HCT116 (cell line): ENCODE measurements at regions not wholly inside any gene's neighbourhood (a gene's known extent, or its start where the extent isn't known, plus 50 kb on each side); places are given as distances from the start of the nearest gene placed in this dataset.

ENCODE experiments used
- ATAC-seq: fragments of 200-7000 bp; cut with Tn5 transposase; 2 replicates; pipeline ENCODE4 v1.9.1; 2020; ENCODE audit warnings: mild to moderate bottlenecking, moderate library complexity
- BruUV-seq: library from RNA; stranded (reverse); fragments of 400-500 nt; replicated peaks from 2 replicates; lab custom pipeline; 2021; lab: Mats Ljungman, UMichigan
- CTCF ChIA-PET: fragments of 300-600 bp; sonication (Branson Sonifier 250); formaldehyde crosslinking; loops from one replicate; lab custom pipeline; 2021; ENCODE audit warnings: antibody characterized with exemption; lab: Charles Lee
- POLR2A ChIA-PET: fragments of 300-600, 350-600 bp; sonication (Branson Sonifier 250); formaldehyde crosslinking; loops from one replicate; lab custom pipeline; 2021; ENCODE audit warnings: antibody characterized with exemption; lab: Charles Lee
- RAD21 ChIA-PET, 2 experiments: fragments of 300-600 bp; sonication (Branson Sonifier 250); formaldehyde crosslinking; loops; one replicate each; lab custom pipeline; 2023; ENCODE audit warnings: low total read pairs in 2 of 2; ENCODE audit not compliant: uncharacterized antibody in 2 of 2, unreplicated experiment in 2 of 2, low non-redundant PET in 1 of 2; lab: Charles Lee
- DNase-seq: peaks from one replicate; pipeline ENCODE4 v3.0.0-alpha.2; 2010; ENCODE audit warnings: low read depth, low spot score
- H2AFZ ChIP-seq: fragments of 200-600 bp; shearing (Covaris generic), sonication (generic); 2 replicates; pipeline ENCODE4 v1.6.1; 2017; ENCODE audit warnings: low read depth, mixed run types, mixed read lengths, antibody characterized with exemption, low read length; ENCODE audit not compliant: poor library complexity, severe bottlenecking
- H3K27ac ChIP-seq: 2 replicates; pipeline ENCODE4 v1.5.1; 2012; ENCODE audit warnings: low read depth, low read length
- H3K27me3 ChIP-seq: fragments of 200-600 bp; sonication (generic); 2 replicates; pipeline ENCODE4 v1.6.1; 2016; ENCODE audit warnings: mixed run types, low read length, mixed read lengths; ENCODE audit not compliant: insufficient read depth
- H3K36me3 ChIP-seq, 2 experiments: fragments of 200-500 bp in 1 of 2; fragments of 200-600 bp in 1 of 2; sonication (Bioruptor generic) in 1 of 2; sonication (generic) in 1 of 2; 2 replicates each; pipeline versions ENCODE4 v1.5.1 to v1.6.1; 2014 to 2016; ENCODE audit warnings: low read length in 2 of 2, inconsistent platforms in 1 of 2, mixed read lengths in 1 of 2, mixed run types in 1 of 2; ENCODE audit not compliant: insufficient read depth in 2 of 2, control insufficient read depth in 1 of 2
- H3K4me1 ChIP-seq, 2 experiments: fragments of 200-600 bp in 1 of 2; sonication (generic) in 1 of 2; 2 replicates each; pipeline versions ENCODE4 v1.5.1 to v1.6.1; 2012 to 2017; ENCODE audit warnings: low read length in 2 of 2, inconsistent platforms in 1 of 2, mild to moderate bottlenecking in 1 of 2, mixed read lengths in 1 of 2, mixed run types in 1 of 2, moderate library complexity in 1 of 2; ENCODE audit not compliant: insufficient read depth in 2 of 2, control insufficient read depth in 1 of 2
- H3K4me2 ChIP-seq: fragments of 200-600 bp; sonication (generic); 2 replicates; pipeline ENCODE4 v1.6.1; 2017; ENCODE audit warnings: mixed run types, low read length, mixed read lengths
- H3K4me3 ChIP-seq, 2 experiments: fragments of 200-600 bp in 1 of 2; sonication (generic) in 1 of 2; replicated peaks in 1 of 2; 2 replicates each; pipeline ENCODE4 v1.5.1; 2011 to 2016; ENCODE audit warnings: low read length in 2 of 2, control low read depth in 1 of 2, low read depth in 1 of 2, mild to moderate bottlenecking in 1 of 2, mixed read lengths in 1 of 2, mixed run types in 1 of 2
- H3K79me2 ChIP-seq: fragments of 200-600 bp; sonication (generic); 2 replicates; pipeline ENCODE4 v1.6.1; 2017; ENCODE audit warnings: mild to moderate bottlenecking, mixed run types, low read length, moderate library complexity, mixed read lengths; ENCODE audit not compliant: insufficient read depth
- H3K9ac ChIP-seq: fragments of 200-600 bp; sonication (generic); 2 replicates; pipeline ENCODE4 v1.6.1; 2016; ENCODE audit warnings: low read length, mixed read lengths
- H3K9me2 ChIP-seq: fragments of 200-600 bp; sonication (generic), shearing (Covaris generic); 2 replicates; pipeline ENCODE4 v1.6.1; 2017; ENCODE audit warnings: mixed run types, mild to moderate bottlenecking, moderate library complexity; ENCODE audit not compliant: insufficient read depth
- H3K9me3 ChIP-seq, 2 experiments: fragments of 200-500 bp in 1 of 2; fragments of 200-600 bp in 1 of 2; sonication (Bioruptor generic) in 1 of 2; sonication (generic) in 1 of 2; 2 replicates each; pipeline ENCODE4 v1.6.1; 2014 to 2017; ENCODE audit warnings: low read length in 2 of 2, mixed read lengths in 2 of 2, inconsistent platforms in 1 of 2, low read depth in 1 of 2, mild to moderate bottlenecking in 1 of 2, mixed run types in 1 of 2, moderate library complexity in 1 of 2; ENCODE audit not compliant: control insufficient read depth in 1 of 2, insufficient read depth in 1 of 2
- H4K20me1 ChIP-seq: fragments of 200-600 bp; sonication (generic), shearing (Covaris generic); 2 replicates; pipeline ENCODE4 v1.6.1; 2017; ENCODE audit warnings: mixed run types, mild to moderate bottlenecking, moderate library complexity; ENCODE audit not compliant: insufficient read depth
- CBX3 ChIP-seq: IDR thresholded peaks from 2 replicates; pipeline ENCODE4 v1.6.1; 2012; ENCODE audit warnings: low read depth
- EGR1 ChIP-seq: IDR thresholded peaks from 2 replicates; pipeline ENCODE4 v1.6.1; 2012; ENCODE audit warnings: low read depth
- ELF1 ChIP-seq: IDR thresholded peaks from 2 replicates; pipeline ENCODE4 v1.6.1; 2012; ENCODE audit warnings: low read depth, borderline replicate concordance
- EZH2 ChIP-seq: fragments of 200-600 bp; sonication (generic); IDR thresholded peaks from 2 replicates; pipeline ENCODE4 v1.6.1; 2017; ENCODE audit warnings: antibody characterized with exemption, mixed run types
- EZH2phosphoT487 ChIP-seq: fragments of 200-600 bp; IDR thresholded peaks from 2 replicates; pipeline ENCODE4 v1.6.1; 2018; ENCODE audit warnings: antibody characterized with exemption, borderline replicate concordance
- FOSL1 ChIP-seq: IDR thresholded peaks from 2 replicates; pipeline ENCODE4 v1.6.1; 2012; ENCODE audit warnings: low read depth
- JUND ChIP-seq: IDR thresholded peaks from 2 replicates; pipeline ENCODE4 v1.6.1; 2012
- POLR2A ChIP-seq: IDR thresholded peaks from 2 replicates; pipeline ENCODE4 v1.7.0; 2011; ENCODE audit warnings: borderline replicate concordance; ENCODE audit not compliant: insufficient read depth, insufficient read length; ENCODE audit errors: extremely low read depth
- POLR2AphosphoS5 ChIP-seq: IDR thresholded peaks from 2 replicates; pipeline ENCODE4 v1.6.1; 2011; ENCODE audit warnings: mild to moderate bottlenecking, low read depth, low read length, moderate library complexity
- RAD21 ChIP-seq: IDR thresholded peaks from 2 replicates; pipeline ENCODE4 v1.6.1; 2012; ENCODE audit warnings: low read depth, mild to moderate bottlenecking
- SP1 ChIP-seq: IDR thresholded peaks from 2 replicates; pipeline ENCODE4 v1.6.1; 2012; ENCODE audit warnings: low read depth
- SRF ChIP-seq: IDR thresholded peaks from 2 replicates; pipeline ENCODE4 v1.6.1; 2012; ENCODE audit warnings: low read depth
- TCF7L2 ChIP-seq: IDR thresholded peaks from 2 replicates; pipeline ENCODE4 v1.7.0; 2011; ENCODE audit warnings: borderline replicate concordance, inconsistent platforms; ENCODE audit not compliant: insufficient read depth, insufficient read length; ENCODE audit errors: extremely low read depth
- YY1 ChIP-seq: IDR thresholded peaks from 2 replicates; pipeline ENCODE4 v1.6.1; 2011; ENCODE audit warnings: low read length, low read depth, moderate library complexity, mild to moderate bottlenecking; ENCODE audit not compliant: insufficient replicate concordance; ENCODE audit errors: extremely low read depth
- ZFX ChIP-seq: fragments of 450-650 bp; IDR thresholded peaks from 2 replicates; pipeline ENCODE4 v1.6.1; 2017
- intact Hi-C: fragments of 100-400 bp; cut with micrococcal nuclease; formaldehyde crosslinking; loops from 2 replicates; pipeline ENCODE4 v1.10.0; 2022
- TF ChIP-seq, protein P1 (sequence below): IDR thresholded peaks from 2 replicates; pipeline ENCODE4 v1.6.1; 2012

DNA sequence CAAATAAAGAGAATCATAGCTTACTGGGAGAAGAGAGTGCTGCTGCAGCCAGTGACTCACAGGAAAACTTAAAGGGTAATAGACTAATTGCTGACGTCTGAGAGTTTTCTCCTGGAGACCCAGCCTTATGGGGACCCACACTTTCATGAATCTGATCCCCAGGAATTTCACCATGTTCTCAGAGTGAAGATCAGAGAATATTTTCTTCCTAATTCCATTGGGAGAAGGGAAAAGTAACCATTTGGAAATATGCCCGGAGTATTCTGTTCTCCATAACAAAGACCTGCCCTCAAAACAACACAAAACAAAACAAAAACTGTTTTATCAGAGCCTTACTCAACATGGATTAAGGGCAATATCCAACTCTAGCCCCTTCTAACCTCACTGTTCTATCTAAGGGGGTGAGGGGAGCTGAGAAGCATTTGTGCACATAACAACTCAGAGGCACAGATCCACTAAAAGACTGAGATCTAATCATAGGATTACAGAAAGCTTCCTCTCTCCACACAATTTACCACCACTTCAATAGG lies 168.2 kb upstream of the SSTR4 start:
- H3K36me3 ChIP-seq = no peaks in the 10 kb centered on the region
- no peaks in the 10 kb centered on the region for H3K9me2 ChIP-seq
- no peaks in the 10 kb centered on the region for H3K4me1 ChIP-seq
- no peaks in the 10 kb centered on the region for H3K9me3 ChIP-seq
- no peaks in the 10 kb centered on the region for H3K79me2 ChIP-seq
- no peaks in the 10 kb centered on the region for H4K20me1 ChIP-seq
- ChIA-PET POLR2A (no interaction called here), RAD21 (no interaction called here), CTCF (interaction anchor here (1.3 kb wide), 1 partner anchor 15 kb away, joined by 4 read pairs; no protein-coding TSS in a partner anchor)
- no peak overlapping the region for H3K9ac ChIP-seq
- intact Hi-C loops = no loop called here
- H3K27me3 ChIP-seq = peaks cover 32% of the 10 kb centered on the region
- H3K4me2 ChIP-seq = no peak overlapping the region
- DNase-seq = no peak
- no peak overlapping the region for H2AFZ ChIP-seq
- no peak for ATAC-seq
- no TSS peak for BruUV-seq
- no peak for TF ChIP-seq POLR2A
- no peak for TF ChIP-seq ELF1
- no peak for TF ChIP-seq CBX3
- no peak for TF ChIP-seq EZH2phosphoT487
- TF ChIP-seq JUND = no peak
- no peak for TF ChIP-seq YY1
- TF ChIP-seq FOSL1 = no peak
- TF ChIP-seq, protein P1, sequence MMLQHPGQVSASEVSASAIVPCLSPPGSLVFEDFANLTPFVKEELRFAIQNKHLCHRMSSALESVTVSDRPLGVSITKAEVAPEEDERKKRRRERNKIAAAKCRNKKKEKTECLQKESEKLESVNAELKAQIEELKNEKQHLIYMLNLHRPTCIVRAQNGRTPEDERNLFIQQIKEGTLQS = no peak
- TF ChIP-seq RAD21 = no peak
- TF ChIP-seq ZFX = no peak
- TF ChIP-seq SP1 = no peak
- no peak for TF ChIP-seq EGR1
- TF ChIP-seq POLR2AphosphoS5 = no peak
- TF ChIP-seq EZH2 = no peak
- TF ChIP-seq TCF7L2 = no peak
- no peak for TF ChIP-seq SRF
- no peak overlapping the region for H3K27ac ChIP-seq
- no peak overlapping the region for H3K4me3 ChIP-seq
